ENCODE measurements at regions not wholly inside any gene's neighbourhood (a gene's known extent, or its start where the extent isn't known, plus 50 kb on each side); places are given as distances from the start of the nearest gene placed in this dataset.

- TF ChIP-seq EZH2phosphoT487 (IDR thresholded peaks at IDR 0.05; ENCODE audit: low read depth) (no peak), CTCF (IDR thresholded peaks at IDR 0.05; ENCODE audit: low read depth, low read length) (no peak)
- H3K79me2 ChIP-seq (ENCODE audit: low read length), result no peaks in the 10 kb centered on the region
These were observed 1741.7 kb downstream of the TP53TG3F start for GRCh38 chr16:35201151-35201550.

GRCh38 chr16:35203636-35204035, 1744.2 kb downstream of the TP53TG3F start:
- no peak overlapping the region for H3K27ac ChIP-seq (ENCODE audit: low read length)
- TF ChIP-seq CTCF (IDR thresholded peaks at IDR 0.05; ENCODE audit: low read depth, low read length), result no peak
- TF ChIP-seq EZH2phosphoT487 (IDR thresholded peaks at IDR 0.05; ENCODE audit: low read depth), result no peak
- H3K4me3 ChIP-seq (ENCODE audit: low read length), result no peak overlapping the region
- H3K36me3 ChIP-seq (replicated peaks; ENCODE audit: low read depth, low read length), result no peaks in the 10 kb centered on the region
- no peaks in the 10 kb centered on the region for H3K4me1 ChIP-seq (ENCODE audit: low read length)
- no peak overlapping the region for H3K4me2 ChIP-seq (ENCODE audit: low read length)
- H3K9ac ChIP-seq (ENCODE audit: low read length), result no peak overlapping the region
- H4K20me1 ChIP-seq (ENCODE audit: insufficient read depth, low read length), result no peaks in the 10 kb centered on the region
- no peak overlapping the region for H2AFZ ChIP-seq (ENCODE audit: low read depth, low read length)
- H3K27me3 ChIP-seq (ENCODE audit: low read depth, low read length), result no peaks in the 10 kb centered on the region
- no peaks in the 10 kb centered on the region for H3K9me3 ChIP-seq (ENCODE audit: insufficient read depth, low read length)
- no peaks in the 10 kb centered on the region for H3K79me2 ChIP-seq (ENCODE audit: low read length)

More at GRCh38 chr16:35201151-35201550, 1741.7 kb downstream of the TP53TG3F start:
- no peaks in the 10 kb centered on the region for H4K20me1 ChIP-seq (ENCODE audit: insufficient read depth, low read length)
- H2AFZ ChIP-seq (ENCODE audit: low read depth, low read length), result no peak overlapping the region
- H3K9ac ChIP-seq (ENCODE audit: low read length), result no peak overlapping the region
- H3K36me3 ChIP-seq (replicated peaks; ENCODE audit: low read depth, low read length), result no peaks in the 10 kb centered on the region
- H3K4me3 ChIP-seq (ENCODE audit: low read length), result no peak overlapping the region
- no peaks in the 10 kb centered on the region for H3K27me3 ChIP-seq (ENCODE audit: low read depth, low read length)
- no peak overlapping the region for H3K4me2 ChIP-seq (ENCODE audit: low read length)
- no peak overlapping the region for H3K27ac ChIP-seq (ENCODE audit: low read length)
- H3K4me1 ChIP-seq (ENCODE audit: low read length), result no peaks in the 10 kb centered on the region
- no peaks in the 10 kb centered on the region for H3K9me3 ChIP-seq (ENCODE audit: insufficient read depth, low read length)

GRCh38 chr16:35207059-35207999, 1747.9 kb downstream of the TP53TG3F start:
- H3K36me3 ChIP-seq (replicated peaks; ENCODE audit: low read depth, low read length), result no peaks in the 10 kb centered on the region
- no peak overlapping the region for H3K27ac ChIP-seq (ENCODE audit: low read length)
- no peak overlapping the region for H3K4me3 ChIP-seq (ENCODE audit: low read length)

More at GRCh38 chr16:35207059-35207999, 1747.9 kb downstream of the TP53TG3F start:
- Histone ChIP-seq H3K4me2 (ENCODE audit: low read length) (no peak overlapping the region), H3K4me1 (ENCODE audit: low read length) (no peaks in the 10 kb centered on the region), H3K9ac (ENCODE audit: low read length) (no peak overlapping the region), H3K79me2 (ENCODE audit: low read length) (no peaks in the 10 kb centered on the region), H3K9me3 (ENCODE audit: insufficient read depth, low read length) (no peaks in the 10 kb centered on the region), H4K20me1 (ENCODE audit: insufficient read depth, low read length) (no peaks in the 10 kb centered on the region), H3K27me3 (ENCODE audit: low read depth, low read length) (no peaks in the 10 kb centered on the region), H2AFZ (ENCODE audit: low read depth, low read length) (no peak overlapping the region)
- no peak for TF ChIP-seq EZH2phosphoT487 (IDR thresholded peaks at IDR 0.05; ENCODE audit: low read depth)
- no peak for TF ChIP-seq CTCF (IDR thresholded peaks at IDR 0.05; ENCODE audit: low read depth, low read length)

All from OCI-LY3 (cell line).